H9 (cell line): ENCODE measurements at regions not wholly inside any gene's neighbourhood (a gene's known extent, or its start where the extent isn't known, plus 50 kb on each side); places are given as distances from the start of the nearest gene placed in this dataset.

ENCODE experiments used
- DNase-seq: peaks from one replicate; pipeline ENCODE4 v3.0.0-alpha.2; 2017
- H2AFZ ChIP-seq: one replicate; pipeline ENCODE4 v1.6.1; 2013; ENCODE audit warnings: mild to moderate bottlenecking, low read length, control low read depth, moderate library complexity
- H2AK5ac ChIP-seq: 2 replicates; pipeline ENCODE4 v1.6.1; 2013; ENCODE audit warnings: low read length, control low read depth, mixed read lengths; ENCODE audit not compliant: insufficient read length
- H2BK120ac ChIP-seq: one replicate; pipeline ENCODE4 v1.6.1; 2013; ENCODE audit warnings: low read depth, mild to moderate bottlenecking, low read length, control low read depth, inconsistent platforms; ENCODE audit not compliant: poor library complexity, severe bottlenecking
- H2BK12ac ChIP-seq: 2 replicates; pipeline ENCODE4 v1.6.1; 2013; ENCODE audit warnings: low read length, control low read depth, mixed read lengths, low read depth; ENCODE audit not compliant: insufficient read length
- H2BK15ac ChIP-seq: 2 replicates; pipeline ENCODE4 v1.6.1; 2013; ENCODE audit warnings: low read depth, low read length, control low read depth
- H2BK20ac ChIP-seq: one replicate; pipeline ENCODE4 v1.6.1; 2013; ENCODE audit warnings: low read depth, mild to moderate bottlenecking, low read length, control low read depth, inconsistent platforms; ENCODE audit not compliant: poor library complexity, severe bottlenecking
- H2BK5ac ChIP-seq: 2 replicates; pipeline ENCODE4 v1.6.1; 2013; ENCODE audit warnings: low read length, control low read depth, mixed read lengths; ENCODE audit not compliant: insufficient read length
- H3K14ac ChIP-seq: 2 replicates; pipeline ENCODE4 v1.6.1; 2013; ENCODE audit warnings: low read length, control low read depth; ENCODE audit not compliant: insufficient read depth
- H3K18ac ChIP-seq: 2 replicates; pipeline ENCODE4 v1.6.1; 2013; ENCODE audit warnings: low read depth, mild to moderate bottlenecking, mixed read lengths, low read length, control low read depth; ENCODE audit not compliant: insufficient read length
- H3K23ac ChIP-seq: 2 replicates; pipeline ENCODE4 v1.6.1; 2013; ENCODE audit warnings: low read length, control low read depth, mixed read lengths, low read depth; ENCODE audit not compliant: insufficient read length
- H3K23me2 ChIP-seq: 2 replicates; pipeline ENCODE4 v1.6.1; 2013; ENCODE audit warnings: low read depth, mild to moderate bottlenecking, mixed read lengths, low read length, control low read depth; ENCODE audit not compliant: insufficient read length, poor library complexity, severe bottlenecking
- H3K27ac ChIP-seq: 2 replicates; pipeline ENCODE4 v1.5.1; 2013; ENCODE audit warnings: low read length, control low read depth, mixed read lengths, low read depth; ENCODE audit not compliant: insufficient read length
- H3K27me3 ChIP-seq: 2 replicates; pipeline ENCODE4 v1.6.1; 2013; ENCODE audit warnings: low read length, control low read depth, inconsistent platforms; ENCODE audit not compliant: insufficient read depth
- H3K4ac ChIP-seq: 2 replicates; pipeline ENCODE4 v1.6.1; 2013; ENCODE audit warnings: low read depth, mild to moderate bottlenecking, control low read depth, inconsistent platforms, low read length, moderate library complexity
- H3K4me1 ChIP-seq: 2 replicates; pipeline ENCODE4 v1.6.1; 2013; ENCODE audit warnings: low read length, control low read depth, inconsistent platforms; ENCODE audit not compliant: insufficient read depth
- H3K4me2 ChIP-seq: 2 replicates; pipeline ENCODE4 v1.6.1; 2013; ENCODE audit warnings: low read length, control low read depth, mixed read lengths; ENCODE audit not compliant: insufficient read length, insufficient read depth
- H3K56ac ChIP-seq: 2 replicates; pipeline ENCODE4 v1.6.1; 2013; ENCODE audit warnings: low read depth, mild to moderate bottlenecking, mixed read lengths, low read length, control low read depth; ENCODE audit not compliant: insufficient read length
- H3K79me1 ChIP-seq: 2 replicates; pipeline ENCODE4 v1.6.1; 2013; ENCODE audit warnings: low read depth, mild to moderate bottlenecking, moderate library complexity, low read length, control low read depth, inconsistent platforms; ENCODE audit not compliant: insufficient read depth, poor library complexity, severe bottlenecking
- H3K79me2 ChIP-seq: 2 replicates; pipeline ENCODE4 v1.6.1; 2013; ENCODE audit warnings: low read length, control low read depth, inconsistent platforms; ENCODE audit not compliant: insufficient read depth
- H3K9ac ChIP-seq: 2 replicates; pipeline ENCODE4 v1.6.1; 2013; ENCODE audit warnings: low read length, control low read depth, mixed read lengths; ENCODE audit not compliant: insufficient read length; ENCODE audit errors: extremely low read depth
- H3K9me3 ChIP-seq: one replicate; pipeline ENCODE4 v1.6.1; 2013; ENCODE audit warnings: low read depth, low read length, inconsistent platforms; ENCODE audit not compliant: control insufficient read depth
- H3T11ph ChIP-seq: one replicate; pipeline ENCODE4 v1.6.1; 2013; ENCODE audit warnings: mild to moderate bottlenecking, low read length, control low read depth, inconsistent platforms
- H4K20me1 ChIP-seq: one replicate; pipeline ENCODE4 v1.6.1; 2013; ENCODE audit not compliant: control insufficient read depth, insufficient read length, insufficient read depth
- H4K5ac ChIP-seq: 2 replicates; pipeline ENCODE4 v1.6.1; 2013; ENCODE audit warnings: low read depth, mild to moderate bottlenecking, mixed read lengths, low read length, control low read depth; ENCODE audit not compliant: insufficient read length
- H4K8ac ChIP-seq: replicated peaks from 2 replicates; pipeline ENCODE4 v1.6.1; 2013; ENCODE audit warnings: low read length, control low read depth, mixed read lengths, low read depth; ENCODE audit not compliant: insufficient read length
- H4K91ac ChIP-seq: 2 replicates; pipeline ENCODE4 v1.6.1; 2013; ENCODE audit warnings: low read depth, mild to moderate bottlenecking, moderate library complexity, mixed read lengths, low read length, control low read depth; ENCODE audit not compliant: insufficient read length
- H3K27ac Mint-ChIP-seq, 3 experiments: 2 replicates in 2 of 3; 3 replicates in 1 of 3; pipeline ENCODE4 v1.8.0; 2020 to 2021; ENCODE audit warnings: mixed read lengths in 3 of 3, mild to moderate bottlenecking in 1 of 3, moderate library complexity in 1 of 3
- H3K27me3 Mint-ChIP-seq: 2 replicates; pipeline ENCODE4 v1.8.0; 2021; ENCODE audit warnings: low read depth, mild to moderate bottlenecking, moderate library complexity, mixed read lengths
- H3K36me3 Mint-ChIP-seq, 3 experiments: 2 replicates in 2 of 3; 3 replicates in 1 of 3; pipeline ENCODE4 v1.8.0; 2020 to 2021; ENCODE audit warnings: low read depth in 3 of 3, mixed read lengths in 3 of 3; ENCODE audit not compliant: insufficient read depth in 1 of 3
- H3K4me1 Mint-ChIP-seq, 2 experiments: 2 replicates each; pipeline ENCODE4 v1.8.0; 2020; ENCODE audit warnings: mixed read lengths in 2 of 2
- H3K4me3 Mint-ChIP-seq, 2 experiments: 2 replicates in 1 of 2; 3 replicates in 1 of 2; pipeline ENCODE4 v1.8.0; 2020 to 2021; ENCODE audit warnings: mild to moderate bottlenecking in 2 of 2, mixed read lengths in 2 of 2, moderate library complexity in 1 of 2
- H3K9me3 Mint-ChIP-seq, 2 experiments: 2 replicates in 1 of 2; 3 replicates in 1 of 2; pipeline ENCODE4 v1.8.0; 2020; ENCODE audit warnings: mild to moderate bottlenecking in 2 of 2, mixed read lengths in 2 of 2, moderate library complexity in 1 of 2
- WGBS: extraction: QIAGEN DNeasy Blood & Tissue Kit; methylation state at CpG from one replicate; pipeline ENCODE4 v1.1.7; 2013; ENCODE audit warnings: missing lambda C conversion rate, low lambda C conversion rate, mixed read lengths; ENCODE audit not compliant: insufficient read length; ENCODE audit errors: extremely low coverage; 5-methylcytosine and 5-hydroxymethylcytosine counted together
- TF ChIP-seq, protein P1 (sequence below): fragments of 200-600 bp; sonication (generic); conservative IDR thresholded peaks from 3 replicates; pipeline ENCODE4 v1.8.0; 2021; ENCODE audit warnings: antibody characterized with exemption, mild to moderate bottlenecking

DNA sequence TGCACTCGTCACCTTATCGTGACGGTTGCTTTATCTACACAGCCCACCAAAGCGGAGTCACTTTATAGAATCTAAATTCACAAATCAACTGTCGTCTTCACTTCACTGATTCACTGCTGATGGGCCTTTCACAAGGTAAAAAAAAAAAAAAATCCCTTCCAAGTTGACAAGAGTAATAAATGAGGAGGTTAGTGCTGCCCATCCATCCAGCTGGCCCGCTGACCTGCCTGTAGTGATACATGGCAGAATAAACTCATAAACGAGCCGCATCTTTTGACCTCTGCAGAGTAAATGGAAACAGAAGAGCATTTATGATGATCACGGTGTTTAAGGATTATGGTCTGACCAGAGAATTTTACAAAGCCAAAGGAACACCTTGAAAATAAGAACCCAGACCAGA lies 227.3 kb upstream of the IRX5 start:
- no peak overlapping the region for H4K5ac ChIP-seq
- no peaks in the 10 kb centered on the region for H3K79me1 ChIP-seq
- Mint-ChIP-seq H3K4me1 (no peaks in the 10 kb centered on the region), H3K4me3 (no peak overlapping the region), H3K36me3 (no peaks in the 10 kb centered on the region), H3K27ac (no peak overlapping the region), H3K27me3 (no peaks in the 10 kb centered on the region), H3K9me3 (peaks cover 0 to 3% of the 10 kb centered on the region in 2 experiments; a peak in 1 of 5 replicates)
- no peaks in the 10 kb centered on the region for H3K9me3 ChIP-seq
- H3K4ac ChIP-seq: no peak overlapping the region
- no peak overlapping the region for H2BK20ac ChIP-seq
- no peak overlapping the region for H2BK120ac ChIP-seq
- no peak overlapping the region for H3T11ph ChIP-seq
- H3K27me3 ChIP-seq: no peaks in the 10 kb centered on the region
- no peaks in the 10 kb centered on the region for H4K20me1 ChIP-seq
- H2AK5ac ChIP-seq: no peak overlapping the region
- no peak overlapping the region for H2BK15ac ChIP-seq
- no peak overlapping the region for H3K18ac ChIP-seq
- no peaks in the 10 kb centered on the region for H3K79me2 ChIP-seq
- WGBS: no CpG with 5 or more reads among the region's 9 CpGs
- no peak overlapping the region for H3K9ac ChIP-seq
- no peak overlapping the region for H2AFZ ChIP-seq
- DNase-seq: no peak
- H3K56ac ChIP-seq: no peak overlapping the region
- H3K14ac ChIP-seq: no peak overlapping the region
- no peak overlapping the region for H3K23ac ChIP-seq
- H2BK12ac ChIP-seq: no peak overlapping the region
- H4K91ac ChIP-seq: no peak overlapping the region
- H3K27ac ChIP-seq: no peak overlapping the region
- no peak overlapping the region for H2BK5ac ChIP-seq
- H3K4me2 ChIP-seq: no peak overlapping the region
- TF ChIP-seq, protein P1, sequence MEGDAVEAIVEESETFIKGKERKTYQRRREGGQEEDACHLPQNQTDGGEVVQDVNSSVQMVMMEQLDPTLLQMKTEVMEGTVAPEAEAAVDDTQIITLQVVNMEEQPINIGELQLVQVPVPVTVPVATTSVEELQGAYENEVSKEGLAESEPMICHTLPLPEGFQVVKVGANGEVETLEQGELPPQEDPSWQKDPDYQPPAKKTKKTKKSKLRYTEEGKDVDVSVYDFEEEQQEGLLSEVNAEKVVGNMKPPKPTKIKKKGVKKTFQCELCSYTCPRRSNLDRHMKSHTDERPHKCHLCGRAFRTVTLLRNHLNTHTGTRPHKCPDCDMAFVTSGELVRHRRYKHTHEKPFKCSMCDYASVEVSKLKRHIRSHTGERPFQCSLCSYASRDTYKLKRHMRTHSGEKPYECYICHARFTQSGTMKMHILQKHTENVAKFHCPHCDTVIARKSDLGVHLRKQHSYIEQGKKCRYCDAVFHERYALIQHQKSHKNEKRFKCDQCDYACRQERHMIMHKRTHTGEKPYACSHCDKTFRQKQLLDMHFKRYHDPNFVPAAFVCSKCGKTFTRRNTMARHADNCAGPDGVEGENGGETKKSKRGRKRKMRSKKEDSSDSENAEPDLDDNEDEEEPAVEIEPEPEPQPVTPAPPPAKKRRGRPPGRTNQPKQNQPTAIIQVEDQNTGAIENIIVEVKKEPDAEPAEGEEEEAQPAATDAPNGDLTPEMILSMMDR: no peak
- no peaks in the 10 kb centered on the region for H3K23me2 ChIP-seq
- H3K4me1 ChIP-seq: no peaks in the 10 kb centered on the region
- H4K8ac ChIP-seq: no peak overlapping the region
